Keratinocyte (primary cell): ENCODE measurements at regions not wholly inside any gene's neighbourhood (a gene's known extent, or its start where the extent isn't known, plus 50 kb on each side); places are given as distances from the start of the nearest gene placed in this dataset.

Source experiments
- CTCF ChIP-seq, 3 experiments: IDR thresholded peaks in 1 of 3; conservative IDR thresholded peaks in 1 of 3; optimal IDR thresholded peaks in 1 of 3; 2 replicates in 2 of 3; 3 replicates in 1 of 3; pipeline versions ENCODE3 to v1.5.1; 2011; ENCODE audit warnings: low read length in 3 of 3, mild to moderate bottlenecking in 3 of 3, moderate library complexity in 2 of 3, control low read depth in 1 of 3, inconsistent platforms in 1 of 3; ENCODE audit not compliant: insufficient read depth in 2 of 3; ENCODE audit errors: extremely low read depth in 1 of 3
- EZH2 ChIP-seq: IDR thresholded peaks from one replicate; pipeline ENCODE4 v1.6.1; 2012; ENCODE audit warnings: inconsistent platforms, mild to moderate bottlenecking, low read length, moderate library complexity

DNA sequence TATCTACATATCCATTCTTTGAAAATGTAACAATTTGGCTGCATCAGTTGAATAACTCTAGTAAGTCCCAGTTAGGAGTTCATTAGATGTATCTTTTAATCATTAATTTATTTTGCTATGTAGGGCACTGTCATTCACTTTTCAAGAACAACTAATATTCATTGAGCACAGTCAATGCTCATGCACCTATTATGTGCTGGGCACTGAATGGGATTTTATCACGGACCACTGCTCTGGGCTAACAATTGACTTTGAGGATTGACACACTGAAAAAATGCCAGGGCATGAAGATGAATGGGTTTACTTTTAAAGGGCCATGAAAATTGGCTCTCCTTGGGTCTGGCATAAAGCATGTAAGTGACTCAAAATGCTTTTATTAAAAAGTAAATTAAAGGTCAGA, 375.2 kb downstream of the PLPP3 start:
- TF ChIP-seq EZH2 = no peak
- no peak for TF ChIP-seq CTCF (optimal IDR thresholded peaks at IDR 0.05 in 1 of 3, IDR thresholded peaks at IDR 0.05 in 1 of 3, conservative IDR thresholded peaks at IDR 0.05 in 1 of 3; ENCODE audit: extremely low read depth in 1 of 3, insufficient read depth in 2 of 3, low read length in 3 of 3)
